IMR-90 (cell line): ENCODE measurements at regions not wholly inside any gene's neighbourhood (a gene's known extent, or its start where the extent isn't known, plus 50 kb on each side); places are given as distances from the start of the nearest gene placed in this dataset.

Source experiments
- ATAC-seq: fragments of 200-7000 bp; cut with Tn5 transposase; 2 replicates; pipeline ENCODE4 v1.9.1; 2020; ENCODE audit warnings: low read depth, mild to moderate bottlenecking, moderate library complexity
- BruUV-seq: library from RNA; stranded (reverse); fragments of 400-500 nt; replicated peaks from 2 replicates; lab custom pipeline; 2021; lab: Mats Ljungman, UMichigan
- CTCF ChIA-PET: fragments of 300-600 bp; formaldehyde crosslinking; extraction: SDS; loops from one replicate; lab custom pipeline; 2021; ENCODE audit warnings: antibody characterized with exemption; lab: Yijun Ruan, JAX
- POLR2A ChIA-PET: fragments of 300-600 bp; sonication (Branson Sonifier 250); formaldehyde crosslinking; loops from one replicate; lab custom pipeline; 2022; ENCODE audit warnings: antibody characterized with exemption; ENCODE audit not compliant: unreplicated experiment; lab: Charles Lee
- DNase-seq: peaks from one replicate; pipeline ENCODE4 v3.0.0; 2013
- H2AFZ ChIP-seq: replicated peaks from 2 replicates; pipeline ENCODE3; 2013; ENCODE audit warnings: low read length, mild to moderate bottlenecking; ENCODE audit not compliant: poor library complexity
- H2AK5ac ChIP-seq: 2 replicates; pipeline ENCODE4 v1.6.1; 2013; ENCODE audit warnings: low read depth, low read length, inconsistent platforms
- H2AK9ac ChIP-seq: replicated peaks from 2 replicates; pipeline ENCODE3; 2013; ENCODE audit warnings: mild to moderate bottlenecking, low read depth, low read length, moderate library complexity; ENCODE audit not compliant: poor library complexity
- H2BK120ac ChIP-seq: 2 replicates; pipeline ENCODE4 v1.6.1; 2013; ENCODE audit warnings: low read depth, low read length, inconsistent platforms
- H2BK15ac ChIP-seq: 3 replicates; pipeline ENCODE4 v1.6.1; 2013; ENCODE audit warnings: low read depth, low read length, inconsistent platforms
- H2BK20ac ChIP-seq: 2 replicates; pipeline ENCODE4 v1.6.1; 2013; ENCODE audit warnings: low read depth, mild to moderate bottlenecking, inconsistent platforms, low read length, moderate library complexity
- H2BK5ac ChIP-seq: 2 replicates; pipeline ENCODE4 v1.6.1; 2013; ENCODE audit warnings: mild to moderate bottlenecking, low read depth, low read length, inconsistent platforms; ENCODE audit not compliant: poor library complexity, severe bottlenecking
- H3K14ac ChIP-seq: replicated peaks from 2 replicates; pipeline ENCODE4 v1.6.1; 2013; ENCODE audit warnings: low read depth, low read length, inconsistent platforms
- H3K18ac ChIP-seq: 2 replicates; pipeline ENCODE4 v1.6.1; 2013; ENCODE audit warnings: low read depth, low read length, control low read depth
- H3K23ac ChIP-seq: 2 replicates; pipeline ENCODE4 v1.6.1; 2013; ENCODE audit warnings: low read depth, low read length, inconsistent platforms
- H3K27ac ChIP-seq: 2 replicates; pipeline ENCODE4 v1.5.1; 2013; ENCODE audit warnings: mild to moderate bottlenecking, control low read depth, low read length; ENCODE audit not compliant: insufficient read depth
- H3K27me3 ChIP-seq: 2 replicates; pipeline ENCODE4 v1.6.1; 2013; ENCODE audit warnings: low read length; ENCODE audit not compliant: control insufficient read depth, insufficient read depth
- H3K36me3 ChIP-seq: 2 replicates; pipeline ENCODE4 v1.6.1; 2013; ENCODE audit warnings: low read length, mixed read lengths; ENCODE audit not compliant: control insufficient read depth, insufficient read depth
- H3K4ac ChIP-seq: 2 replicates; pipeline ENCODE4 v1.6.1; 2013; ENCODE audit warnings: low read depth, low read length, inconsistent platforms
- H3K4me1 ChIP-seq: 2 replicates; pipeline ENCODE4 v1.6.1; 2013; ENCODE audit warnings: low read length, mixed read lengths; ENCODE audit not compliant: control insufficient read depth, insufficient read depth
- H3K4me2 ChIP-seq: 2 replicates; pipeline ENCODE4 v1.6.1; 2013; ENCODE audit warnings: low read depth, mild to moderate bottlenecking, control low read depth, low read length, moderate library complexity
- H3K4me3 ChIP-seq: 2 replicates; pipeline ENCODE4 v1.5.1; 2013; ENCODE audit warnings: low read depth, mild to moderate bottlenecking, control low read depth, low read length, moderate library complexity; ENCODE audit not compliant: insufficient read depth
- H3K56ac ChIP-seq: 2 replicates; pipeline ENCODE4 v1.6.1; 2013; ENCODE audit warnings: low read length, inconsistent platforms; ENCODE audit not compliant: insufficient read depth; ENCODE audit errors: extremely low read depth
- H3K79me1 ChIP-seq, 2 experiments: 2 replicates each; pipeline ENCODE4 v1.6.1; 2013; ENCODE audit warnings: low read length in 2 of 2, inconsistent platforms in 1 of 2, low read depth in 1 of 2
- H3K9ac ChIP-seq: 2 replicates; pipeline ENCODE4 v1.6.1; 2013; ENCODE audit warnings: low read depth, low read length, control low read depth
- H3K9me1 ChIP-seq: 2 replicates; pipeline ENCODE4 v1.6.1; 2013; ENCODE audit warnings: low read length, inconsistent platforms; ENCODE audit not compliant: insufficient read depth
- H3K9me3 ChIP-seq: 2 replicates; pipeline ENCODE4 v1.6.1; 2013; ENCODE audit warnings: low read length; ENCODE audit not compliant: control insufficient read depth, insufficient read depth
- H4K20me1 ChIP-seq: 2 replicates; pipeline ENCODE4 v1.6.1; 2013; ENCODE audit warnings: low read length, inconsistent platforms; ENCODE audit not compliant: insufficient read depth
- H4K5ac ChIP-seq: 2 replicates; pipeline ENCODE4 v1.6.1; 2013; ENCODE audit warnings: mild to moderate bottlenecking, low read depth, low read length, control low read depth
- H4K8ac ChIP-seq, 2 experiments: 2 replicates each; pipeline ENCODE4 v1.6.1; 2013; ENCODE audit warnings: low read depth in 2 of 2, low read length in 2 of 2, control low read depth in 1 of 2, inconsistent platforms in 1 of 2
- H4K91ac ChIP-seq: 2 replicates; pipeline ENCODE4 v1.6.1; 2013; ENCODE audit warnings: low read depth, low read length, inconsistent platforms; ENCODE audit not compliant: insufficient read depth
- BHLHE40 ChIP-seq: fragments of 150-350 bp; IDR thresholded peaks from 2 replicates; pipeline ENCODE4 v1.6.1; 2016; ENCODE audit warnings: mild to moderate bottlenecking, low read depth, low read length
- CEBPB ChIP-seq: IDR thresholded peaks from 2 replicates; pipeline ENCODE4 v1.6.1; 2012; ENCODE audit warnings: low read depth, low read length, improper control_type of control experiment
- CHD1 ChIP-seq: IDR thresholded peaks from 2 replicates; pipeline ENCODE4 v1.6.1; 2012; ENCODE audit warnings: low read depth, low read length, improper control_type of control experiment
- FOS ChIP-seq: fragments of 150-350 bp; IDR thresholded peaks from 2 replicates; pipeline ENCODE4 v1.6.1; 2016; ENCODE audit warnings: low read depth, low read length
- MAFK ChIP-seq: IDR thresholded peaks from 2 replicates; pipeline ENCODE4 v1.6.1; 2012; ENCODE audit warnings: low read depth, low read length, improper control_type of control experiment
- MAZ ChIP-seq: IDR thresholded peaks from 2 replicates; pipeline ENCODE4 v1.6.1; 2012; ENCODE audit warnings: low read depth, mild to moderate bottlenecking, low read length, improper control_type of control experiment, moderate library complexity, borderline replicate concordance
- MXI1 ChIP-seq: IDR thresholded peaks from 2 replicates; pipeline ENCODE4 v1.6.1; 2012; ENCODE audit warnings: low read depth, mild to moderate bottlenecking, low read length, moderate library complexity, borderline replicate concordance
- NFE2L2 ChIP-seq: fragments of 150-350 bp; IDR thresholded peaks from 2 replicates; pipeline ENCODE4 v1.6.1; 2016; ENCODE audit warnings: low read depth, mild to moderate bottlenecking, low read length
- POLR2A ChIP-seq: IDR thresholded peaks from 2 replicates; pipeline ENCODE4 v1.6.1; 2012; ENCODE audit warnings: mild to moderate bottlenecking, low read depth, low read length
- RAD21 ChIP-seq: IDR thresholded peaks from 2 replicates; pipeline ENCODE4 v1.6.1; 2012; ENCODE audit warnings: low read length, improper control_type of control experiment
- RCOR1 ChIP-seq: IDR thresholded peaks from 2 replicates; pipeline ENCODE4 v1.6.1; 2012; ENCODE audit warnings: mild to moderate bottlenecking, low read length, improper control_type of control experiment; ENCODE audit not compliant: insufficient replicate concordance
- RFX5 ChIP-seq: IDR thresholded peaks from 2 replicates; pipeline ENCODE4 v1.8.0; 2012; ENCODE audit warnings: low read depth, mild to moderate bottlenecking, low read length, moderate library complexity
- SMC3 ChIP-seq: fragments of 150-350 bp; IDR thresholded peaks from 2 replicates; pipeline ENCODE4 v1.6.1; 2016; ENCODE audit warnings: low read depth, mild to moderate bottlenecking, antibody characterized with exemption, low read length, moderate library complexity
- WGBS, 2 experiments: methylation state at CpG; one replicate each; pipeline versions ENCODE4 v1.1.5 to v1.1.7; 2013; ENCODE audit warnings: missing lambda C conversion rate in 2 of 2; ENCODE audit not compliant: insufficient read length in 1 of 2; ENCODE audit errors: extremely low coverage in 2 of 2; 5-methylcytosine and 5-hydroxymethylcytosine counted together
- dilution Hi-C: fragments of 300-500 bp; cut with HindIII; formaldehyde crosslinking; loops from one replicate; pipeline ENCODE4 v1.14.3; 2018; ENCODE audit warnings: low sequenced_read_pairs; ENCODE audit not compliant: unreplicated experiment
- in situ Hi-C: fragments of 300-500 bp; cut with MboI; formaldehyde crosslinking; loops from 3 replicates; pipeline ENCODE4 v1.14.3; 2019; ENCODE audit warnings: low sequenced_read_pairs, inconsistent platforms, mixed read lengths
- intact Hi-C: fragments of 100-400 bp; cut with micrococcal nuclease; formaldehyde crosslinking; loops from 2 replicates; pipeline ENCODE4 v1.10.0; 2022
- TF ChIP-seq, protein P1 (sequence below): fragments of 150-350 bp; IDR thresholded peaks from 2 replicates; pipeline ENCODE4 v1.6.1; 2016; ENCODE audit warnings: low read depth, mild to moderate bottlenecking, low read length, moderate library complexity, borderline replicate concordance
- TF ChIP-seq, protein P2 (sequence below): fragments of 150-350 bp; IDR thresholded peaks from 2 replicates; pipeline ENCODE4 v1.6.1; 2017; ENCODE audit warnings: mild to moderate bottlenecking, antibody characterized with exemption, low read length, low read depth
- TF ChIP-seq, protein P3 (sequence below): conservative IDR thresholded peaks from 2 replicates; pipeline ENCODE4 v1.5.1; 2012; ENCODE audit warnings: mild to moderate bottlenecking, low read depth, low read length, improper control_type of control experiment

DNA sequence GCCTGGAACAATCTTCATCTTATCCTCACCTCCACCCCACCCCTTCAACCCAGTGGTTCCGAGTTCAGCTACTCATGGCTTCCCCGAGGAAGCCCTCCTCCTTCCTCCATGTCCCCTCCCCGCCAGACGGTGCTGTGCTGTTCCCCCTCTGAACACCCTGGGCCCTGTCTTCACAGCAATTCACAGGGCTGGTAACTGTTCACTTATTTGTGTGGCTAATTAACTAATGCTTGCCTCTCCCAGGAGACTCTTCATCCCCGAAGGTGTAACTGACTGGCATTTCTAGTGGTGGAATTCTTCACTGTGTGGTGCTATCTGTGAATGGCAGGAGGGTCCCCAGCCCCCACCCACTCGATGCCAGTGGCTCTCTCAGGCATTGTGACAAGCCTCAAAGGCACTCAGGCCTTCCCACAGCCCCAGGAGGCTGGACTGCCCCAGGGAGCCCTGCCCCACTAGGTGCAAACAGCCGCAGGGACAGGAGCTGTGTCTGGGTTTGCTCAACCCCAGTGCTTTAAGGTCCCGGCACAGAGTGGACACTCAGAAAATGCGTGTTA is 133.7 kb upstream of the ID2 start:
- 83% methylated on average over 1 of the region's 9 CpGs; no CpG with 5 or more reads in 1 of the 2 experiments for WGBS, 2 experiments
- H3K4me2 ChIP-seq: no peak overlapping the region
- no peak overlapping the region for H3K4me3 ChIP-seq
- H4K20me1 ChIP-seq: no peaks in the 10 kb centered on the region
- no peak overlapping the region for H4K8ac ChIP-seq
- intact Hi-C loops: no loop called here
- H3K4me1 ChIP-seq: peaks cover 14% of the 10 kb centered on the region
- H4K91ac ChIP-seq: no peak overlapping the region
- no peaks in the 10 kb centered on the region for H3K79me1 ChIP-seq
- no peak overlapping the region for H2BK15ac ChIP-seq
- H3K9me3 ChIP-seq: no peaks in the 10 kb centered on the region
- no peak overlapping the region for H3K27ac ChIP-seq
- H2BK5ac ChIP-seq: no peak overlapping the region
- H3K27me3 ChIP-seq: no peaks in the 10 kb centered on the region
- no peak overlapping the region for H4K5ac ChIP-seq
- no peaks in the 10 kb centered on the region for H3K36me3 ChIP-seq
- DNase-seq: no peak
- BruUV-seq: no TSS peak
- H2BK20ac ChIP-seq: no peak overlapping the region
- TF ChIP-seq MAZ (no peak), MAFK (no peak), FOS (no peak), NFE2L2 (no peak), POLR2A (no peak), MXI1 (no peak), CEBPB (no peak), BHLHE40 (no peak), RAD21 (no peak), RFX5 (no peak), RCOR1 (no peak), CHD1 (no peak), SMC3 (no peak)
- TF ChIP-seq, protein P1, sequence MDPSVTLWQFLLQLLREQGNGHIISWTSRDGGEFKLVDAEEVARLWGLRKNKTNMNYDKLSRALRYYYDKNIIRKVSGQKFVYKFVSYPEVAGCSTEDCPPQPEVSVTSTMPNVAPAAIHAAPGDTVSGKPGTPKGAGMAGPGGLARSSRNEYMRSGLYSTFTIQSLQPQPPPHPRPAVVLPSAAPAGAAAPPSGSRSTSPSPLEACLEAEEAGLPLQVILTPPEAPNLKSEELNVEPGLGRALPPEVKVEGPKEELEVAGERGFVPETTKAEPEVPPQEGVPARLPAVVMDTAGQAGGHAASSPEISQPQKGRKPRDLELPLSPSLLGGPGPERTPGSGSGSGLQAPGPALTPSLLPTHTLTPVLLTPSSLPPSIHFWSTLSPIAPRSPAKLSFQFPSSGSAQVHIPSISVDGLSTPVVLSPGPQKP: no peak
- TF ChIP-seq, protein P2, sequence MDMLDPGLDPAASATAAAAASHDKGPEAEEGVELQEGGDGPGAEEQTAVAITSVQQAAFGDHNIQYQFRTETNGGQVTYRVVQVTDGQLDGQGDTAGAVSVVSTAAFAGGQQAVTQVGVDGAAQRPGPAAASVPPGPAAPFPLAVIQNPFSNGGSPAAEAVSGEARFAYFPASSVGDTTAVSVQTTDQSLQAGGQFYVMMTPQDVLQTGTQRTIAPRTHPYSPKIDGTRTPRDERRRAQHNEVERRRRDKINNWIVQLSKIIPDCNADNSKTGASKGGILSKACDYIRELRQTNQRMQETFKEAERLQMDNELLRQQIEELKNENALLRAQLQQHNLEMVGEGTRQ: no peak
- TF ChIP-seq, protein P3, sequence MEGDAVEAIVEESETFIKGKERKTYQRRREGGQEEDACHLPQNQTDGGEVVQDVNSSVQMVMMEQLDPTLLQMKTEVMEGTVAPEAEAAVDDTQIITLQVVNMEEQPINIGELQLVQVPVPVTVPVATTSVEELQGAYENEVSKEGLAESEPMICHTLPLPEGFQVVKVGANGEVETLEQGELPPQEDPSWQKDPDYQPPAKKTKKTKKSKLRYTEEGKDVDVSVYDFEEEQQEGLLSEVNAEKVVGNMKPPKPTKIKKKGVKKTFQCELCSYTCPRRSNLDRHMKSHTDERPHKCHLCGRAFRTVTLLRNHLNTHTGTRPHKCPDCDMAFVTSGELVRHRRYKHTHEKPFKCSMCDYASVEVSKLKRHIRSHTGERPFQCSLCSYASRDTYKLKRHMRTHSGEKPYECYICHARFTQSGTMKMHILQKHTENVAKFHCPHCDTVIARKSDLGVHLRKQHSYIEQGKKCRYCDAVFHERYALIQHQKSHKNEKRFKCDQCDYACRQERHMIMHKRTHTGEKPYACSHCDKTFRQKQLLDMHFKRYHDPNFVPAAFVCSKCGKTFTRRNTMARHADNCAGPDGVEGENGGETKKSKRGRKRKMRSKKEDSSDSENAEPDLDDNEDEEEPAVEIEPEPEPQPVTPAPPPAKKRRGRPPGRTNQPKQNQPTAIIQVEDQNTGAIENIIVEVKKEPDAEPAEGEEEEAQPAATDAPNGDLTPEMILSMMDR: no peak
- dilution Hi-C loops: no loop called here
- peak overlapping the region; percentile 34; the same call in 1 of the 2 replicates for H2AK5ac ChIP-seq
- no peak overlapping the region for H3K23ac ChIP-seq
- in situ Hi-C loops: loop anchor here (10.0 kb wide), 1 partner anchor 127 kb away; no protein-coding TSS in a partner anchor
- H3K9me1 ChIP-seq: peaks cover 9% of the 10 kb centered on the region
- no peak overlapping the region for H3K56ac ChIP-seq
- no peak overlapping the region for H2AK9ac ChIP-seq
- ChIA-PET POLR2A (no interaction called here), CTCF (no interaction called here)
- no peak for ATAC-seq
- H3K14ac ChIP-seq: no peak overlapping the region
- no peak overlapping the region for H3K4ac ChIP-seq
- H2BK120ac ChIP-seq: no peak overlapping the region
- no peak overlapping the region for H3K9ac ChIP-seq
- peak overlapping the region; percentile 41 for H2AFZ ChIP-seq
- H3K18ac ChIP-seq: no peak overlapping the region
